DMS53 (cell line): ENCODE measurements at regions not wholly inside any gene's neighbourhood (a gene's known extent, or its start where the extent isn't known, plus 50 kb on each side); places are given as distances from the start of the nearest gene placed in this dataset.

ENCODE experiments used
- DNase-seq: peaks from one replicate; lab custom pipeline; 2025; lab: John Stamatoyannopoulos, UW

DNA sequence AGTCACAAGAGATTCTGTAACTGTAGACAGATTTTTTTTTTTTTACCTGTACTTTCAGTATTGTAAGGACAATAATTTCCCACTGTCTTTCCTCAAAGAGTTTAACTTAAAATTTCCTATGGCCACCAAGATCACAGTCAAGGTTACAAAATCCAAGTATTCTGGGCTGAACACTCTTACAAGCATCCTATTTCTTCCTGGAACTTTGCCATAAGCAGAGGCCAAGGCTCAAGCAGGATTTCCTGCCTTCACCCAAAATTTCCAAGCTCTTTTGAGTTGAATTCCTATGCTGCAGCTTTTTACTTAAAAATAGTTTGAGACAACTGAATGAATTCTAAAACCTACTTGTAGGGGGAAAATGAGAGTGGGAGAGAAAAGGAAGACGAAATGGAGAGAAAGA, 299.4 kb downstream of the ZNF516 start:
- DNase-seq: no peak

DNA sequence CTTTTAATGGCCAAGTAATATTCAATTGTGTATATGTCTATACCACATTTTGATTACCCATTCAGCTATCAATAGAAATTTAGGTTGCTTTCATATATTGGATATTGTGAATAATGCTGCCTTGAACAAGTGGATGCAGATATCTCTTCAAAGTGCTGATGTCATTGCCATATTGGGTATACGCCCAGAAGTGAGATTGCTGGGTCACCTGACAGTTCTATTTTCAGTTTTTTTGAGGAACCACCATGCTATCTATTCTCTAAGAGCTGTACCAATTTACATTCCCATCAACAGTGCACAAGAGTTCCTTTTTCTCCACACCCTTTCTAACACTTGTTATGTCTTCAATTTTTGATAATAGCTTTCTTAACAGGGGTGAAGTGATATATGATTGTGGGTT, 306.9 kb downstream of the ZNF516 start:
- DNase-seq: no peak

DNA sequence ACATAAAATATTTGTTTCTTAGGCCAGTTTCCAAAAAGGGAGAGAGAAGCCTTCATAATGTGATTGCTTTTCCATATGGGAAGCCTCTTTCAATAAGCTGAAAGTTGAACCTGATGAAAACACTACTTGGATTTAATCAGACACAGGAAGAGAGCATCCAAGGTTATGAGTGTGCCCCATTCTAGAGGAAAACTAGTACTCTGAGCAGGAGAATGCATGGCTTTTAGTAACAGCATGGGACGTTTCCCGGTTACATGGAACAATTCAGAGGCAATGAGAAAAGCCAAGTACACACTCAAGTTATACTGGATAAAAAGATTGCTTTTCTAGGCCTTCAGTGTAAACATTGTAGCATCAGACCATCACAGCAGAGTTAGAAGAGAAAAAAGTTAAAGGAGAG, 315.8 kb downstream of the ZNF516 start:
- no peak for DNase-seq

DNA sequence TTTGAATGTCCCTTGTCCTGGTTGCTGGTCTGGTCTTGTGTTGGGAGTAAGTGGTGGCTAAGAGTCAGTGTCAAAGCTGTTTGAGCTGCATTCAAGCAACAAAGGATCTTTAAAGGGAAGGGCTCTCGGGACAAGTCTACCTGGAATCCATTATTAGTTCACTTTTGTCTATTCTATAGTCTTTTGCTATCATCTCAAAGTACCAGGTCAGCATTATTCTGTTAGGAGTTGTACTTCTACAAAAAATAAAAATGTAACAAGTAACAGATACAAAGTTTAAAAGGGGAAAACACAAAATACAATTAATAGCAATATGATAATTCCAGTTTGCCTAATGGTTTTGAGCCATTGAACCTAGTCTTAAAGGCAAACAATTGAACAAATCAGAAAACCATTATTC, 317.9 kb downstream of the ZNF516 start:
- DNase-seq: no peak

DNA sequence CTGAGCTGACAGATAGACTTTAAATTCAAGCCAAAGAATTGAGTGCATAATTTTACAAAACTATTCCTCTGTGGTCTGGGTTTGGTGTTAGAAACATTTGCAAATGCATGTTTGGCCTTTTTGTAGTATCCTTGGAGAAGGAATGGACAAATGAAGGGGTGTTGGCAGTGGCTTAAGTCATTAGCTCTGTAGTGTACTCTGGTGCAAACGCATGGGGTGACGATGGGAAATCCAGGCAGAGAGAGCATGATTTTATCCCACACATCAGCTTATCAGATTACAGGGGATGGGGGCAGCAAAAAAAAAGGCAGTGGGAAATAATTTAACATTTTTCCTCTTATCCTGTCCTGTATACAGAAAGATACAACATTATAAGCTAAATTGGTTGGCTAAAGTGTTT, 320.6 kb downstream of the ZNF516 start:
- no peak for DNase-seq

DNA sequence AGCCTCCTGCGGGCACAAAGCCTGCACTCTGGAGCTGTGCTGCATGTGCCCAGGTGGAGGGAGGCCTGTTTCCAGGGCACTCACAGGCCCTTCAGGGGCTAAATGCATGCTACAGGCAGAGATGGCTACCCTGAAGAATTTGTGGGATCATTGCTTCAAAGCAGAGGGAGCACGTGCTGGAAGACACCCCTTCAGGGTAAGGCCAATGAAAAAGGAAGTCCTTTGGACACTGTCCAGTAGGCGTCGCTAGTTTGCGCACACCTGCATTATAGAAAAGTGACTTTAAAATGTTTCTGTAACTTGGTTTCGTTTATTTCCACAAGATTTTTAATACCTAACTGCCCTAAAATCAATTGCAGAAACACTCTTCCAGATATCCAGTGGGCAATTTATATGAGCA, 325.3 kb downstream of the ZNF516 start:
- DNase-seq: peak; percentile 42

DNA sequence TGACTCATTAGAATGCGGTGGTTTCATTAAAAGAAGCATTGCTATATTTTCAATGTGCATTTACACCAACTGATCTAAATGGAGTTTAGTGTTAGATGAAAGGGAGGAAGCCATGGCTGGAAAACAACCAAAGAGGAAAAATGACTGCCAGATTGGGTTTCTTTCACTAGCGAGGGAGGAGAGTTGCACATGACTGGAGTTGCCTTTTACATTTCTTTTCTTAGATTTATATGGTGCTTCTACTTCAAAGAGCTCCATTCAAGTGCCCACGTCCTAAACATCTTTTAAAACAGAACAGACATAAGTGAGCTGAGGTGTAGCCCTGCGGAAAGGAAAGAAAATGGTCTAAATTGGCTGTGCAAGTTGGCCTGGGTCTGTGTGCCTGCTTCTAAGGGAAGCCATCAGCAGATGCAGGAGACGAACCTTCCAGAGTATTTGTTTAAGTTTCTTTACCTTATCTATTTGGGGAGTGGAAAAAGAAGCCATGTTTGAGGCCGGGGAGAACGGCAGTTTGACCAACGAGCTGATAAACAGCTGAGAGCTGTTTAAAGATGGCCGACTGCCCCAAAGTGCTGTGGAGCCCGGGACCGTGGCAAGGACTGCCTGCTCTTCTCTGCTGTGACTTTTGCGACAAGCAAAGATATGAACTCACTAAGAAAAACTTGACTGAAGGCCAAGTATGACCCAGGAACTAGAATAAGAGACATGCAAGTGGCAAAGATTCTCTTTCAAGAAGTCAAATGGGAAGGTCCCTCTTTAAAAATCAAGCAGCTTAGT, 327.0 kb downstream of the ZNF516 start:
- DNase-seq: no peak

DNA sequence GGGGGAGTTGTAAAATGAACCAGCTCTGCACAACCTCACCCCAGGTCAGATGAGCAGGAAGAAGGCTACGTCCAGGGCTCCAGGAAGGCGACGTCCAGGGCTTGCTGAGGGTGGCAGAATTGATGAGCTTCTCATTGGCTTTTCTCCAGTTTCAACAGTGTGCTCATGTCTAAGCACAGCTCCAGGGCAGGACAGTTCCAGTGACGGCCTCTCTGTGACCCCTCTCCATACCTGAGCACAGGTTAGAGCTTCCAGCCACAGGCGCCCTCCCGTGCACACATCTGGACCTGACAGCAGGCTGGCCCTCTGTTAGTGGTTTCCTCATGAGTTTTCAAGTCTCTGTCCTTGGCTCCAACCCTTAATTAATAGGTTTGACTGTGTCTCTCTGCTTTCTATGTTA, 327.6 kb downstream of the ZNF516 start:
- DNase-seq: no peak

DNA sequence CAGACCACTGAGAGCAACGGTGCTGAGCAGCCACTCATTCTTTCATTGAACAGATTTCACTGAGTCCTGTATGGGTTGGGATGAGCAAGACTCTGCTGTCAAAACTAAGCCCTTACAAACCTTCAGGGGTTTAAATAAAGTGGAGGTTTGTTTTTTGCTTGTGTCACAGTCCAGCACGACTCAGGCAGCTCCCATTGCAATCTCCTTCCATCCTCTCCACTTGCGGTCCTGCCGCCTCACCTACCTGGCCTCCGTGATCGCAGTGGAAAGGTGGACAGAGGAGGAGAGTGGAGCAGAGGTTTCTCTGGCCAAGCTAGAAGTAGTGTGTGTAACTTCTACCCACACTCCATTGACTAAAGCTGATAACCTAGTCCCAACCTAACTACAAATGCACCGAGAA, 332.2 kb downstream of the ZNF516 start:
- no peak for DNase-seq

DNA sequence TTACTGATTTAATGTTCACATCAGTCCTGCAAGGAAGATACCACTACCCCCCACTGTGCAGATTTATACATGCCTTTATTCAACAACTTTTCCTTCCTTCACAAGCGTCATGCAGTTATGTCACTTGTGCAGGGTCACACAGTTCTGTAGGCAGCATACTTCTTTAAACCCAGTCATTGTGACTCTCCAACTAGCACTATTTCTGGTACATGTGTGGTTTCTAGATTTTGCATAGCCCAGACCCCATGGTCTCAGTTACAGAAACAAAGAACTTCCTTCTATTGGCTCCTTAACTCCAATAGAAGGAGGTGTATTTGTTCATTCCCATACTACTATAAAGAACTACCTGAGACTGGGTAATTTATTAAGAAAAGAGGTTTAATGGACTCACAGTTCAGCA, 333.1 kb downstream of the ZNF516 start:
- no peak for DNase-seq

DNA sequence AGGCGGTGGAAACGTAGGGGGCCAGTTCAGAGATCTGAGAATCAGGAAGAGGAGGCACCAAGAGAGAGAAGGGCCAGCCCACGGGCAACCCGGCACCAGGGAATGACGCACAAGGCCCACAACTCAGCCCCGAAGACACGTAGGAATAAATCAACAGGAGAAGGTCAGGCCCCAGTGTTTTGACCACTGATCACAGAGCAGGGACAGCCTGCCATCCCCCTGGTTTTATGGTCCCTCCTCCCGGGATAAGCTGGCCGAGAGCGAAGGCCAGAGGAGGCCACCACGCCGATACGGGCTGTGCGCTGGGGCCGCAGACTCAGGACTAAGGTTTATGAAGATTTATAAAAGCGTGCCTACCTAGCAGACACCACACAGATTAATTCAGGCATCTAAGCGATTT, 341.4 kb downstream of the ZNF516 start:
- no peak for DNase-seq

DNA sequence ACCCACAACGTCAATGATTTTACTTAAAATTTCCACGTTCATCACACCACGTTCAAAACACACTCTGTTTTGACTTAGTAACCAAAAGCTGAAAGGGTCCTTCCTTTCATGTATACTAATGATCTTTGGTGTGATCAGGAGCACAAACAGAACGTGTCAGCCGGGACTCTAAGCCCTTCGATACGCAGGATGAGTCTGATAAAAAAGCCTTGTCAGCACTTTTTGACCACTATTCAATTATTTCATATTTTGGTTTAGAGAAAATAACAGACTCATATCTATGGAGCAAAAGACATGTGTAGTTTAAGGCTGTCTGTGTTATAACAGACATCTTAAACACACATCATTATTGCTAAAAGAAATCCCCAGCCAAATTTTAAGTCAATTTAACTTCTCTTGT, 345.3 kb downstream of the ZNF516 start:
- no peak for DNase-seq

DNA sequence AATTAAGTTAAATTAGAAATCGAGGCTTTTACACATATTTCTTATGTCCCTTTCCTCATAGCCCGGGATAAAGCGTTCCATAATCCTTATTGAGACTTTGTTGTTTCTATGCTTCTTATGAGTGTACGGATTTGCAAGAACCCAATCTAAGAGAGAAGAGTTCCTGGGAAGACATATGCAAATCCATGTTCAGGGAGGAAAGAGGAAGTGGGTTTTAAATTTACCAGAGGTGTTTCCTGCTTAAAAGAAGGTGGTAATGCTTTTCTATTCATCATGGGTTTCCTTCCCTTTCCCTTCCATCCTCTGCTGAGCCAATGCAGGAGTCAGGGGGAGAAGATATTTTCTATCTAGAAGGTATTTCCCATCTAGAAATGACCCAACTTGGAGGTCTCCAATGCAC, 345.8 kb downstream of the ZNF516 start:
- DNase-seq: no peak

DNA sequence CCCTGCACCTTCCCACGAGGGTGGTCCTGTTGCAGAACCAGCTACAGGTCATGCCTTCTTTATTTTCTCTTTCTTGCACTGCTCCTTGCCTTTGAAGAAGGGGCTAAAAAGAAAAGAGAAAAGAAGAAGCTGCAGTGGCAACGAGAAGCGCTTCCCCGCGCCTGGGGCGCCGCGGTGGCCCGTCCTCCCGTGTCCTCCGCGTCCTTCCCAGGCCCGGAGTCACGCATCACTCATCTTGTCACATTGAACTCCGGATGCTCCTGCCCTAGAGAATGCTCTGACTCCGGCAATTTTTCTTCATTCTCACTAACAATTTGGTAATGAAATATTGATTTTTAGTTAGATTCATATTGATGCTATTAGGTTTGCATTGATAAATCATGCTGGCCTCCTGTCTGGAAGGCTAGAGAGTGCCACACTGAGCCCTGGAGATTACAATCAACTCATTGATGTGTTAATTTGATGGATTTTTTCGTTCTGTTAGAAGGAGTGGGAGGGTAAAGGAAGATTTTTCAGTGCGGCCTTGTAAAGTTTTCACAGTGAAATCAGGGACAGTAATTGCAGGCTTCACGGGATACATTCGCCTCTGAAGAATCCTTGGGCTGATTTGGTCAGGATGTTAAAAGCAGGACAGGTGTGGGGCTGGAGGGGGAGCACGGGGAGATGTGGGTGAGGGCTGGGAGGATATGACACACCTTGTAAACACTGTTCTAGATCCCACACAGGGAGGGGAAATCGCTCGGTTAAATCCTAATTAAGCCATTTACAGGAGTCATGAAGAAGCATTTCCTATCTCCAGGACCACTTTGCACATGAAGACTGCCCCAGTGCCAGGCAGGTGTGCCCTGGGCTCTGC, 349.3 kb downstream of the ZNF516 start:
- DNase-seq: no peak

DNA sequence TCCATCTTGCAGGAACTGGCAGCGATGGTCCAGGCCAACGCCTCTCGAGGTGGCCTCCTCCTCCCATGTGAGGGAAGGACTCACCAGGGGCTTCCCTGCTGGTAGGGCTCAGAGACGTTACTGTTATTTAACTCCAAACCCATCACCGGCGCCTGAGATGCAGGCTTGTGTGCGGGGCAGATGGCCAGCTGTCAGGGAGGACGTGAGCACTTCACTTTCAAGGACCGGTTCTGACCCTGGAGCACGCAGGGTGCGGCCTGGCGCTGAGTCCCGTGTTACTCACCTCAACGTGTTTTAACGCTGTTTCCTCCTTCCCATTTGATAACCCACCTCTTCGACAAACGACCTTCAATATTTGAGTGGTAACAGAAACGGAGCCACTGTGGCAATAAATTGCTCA, 350.2 kb downstream of the ZNF516 start:
- DNase-seq: no peak

DNA sequence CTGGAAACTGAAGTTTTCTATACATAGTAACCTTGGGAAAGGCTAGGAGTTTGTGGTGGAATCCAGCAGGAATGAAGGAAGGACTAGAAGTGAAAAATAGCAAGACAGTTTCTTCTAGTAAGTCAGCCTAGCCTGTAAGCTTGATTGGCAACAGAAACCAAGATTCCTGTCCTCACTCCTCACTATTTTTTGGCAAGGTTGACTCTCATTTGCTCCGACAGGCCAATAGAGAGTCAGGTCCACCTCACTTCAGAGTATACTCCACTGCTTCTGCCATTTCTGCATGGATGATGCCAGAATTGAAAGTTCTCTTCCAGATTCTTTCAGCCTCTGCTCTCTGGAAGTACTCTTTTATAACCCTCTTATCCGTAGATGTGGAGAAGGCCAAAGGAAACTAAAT, 352.4 kb downstream of the ZNF516 start:
- DNase-seq: no peak

DNA sequence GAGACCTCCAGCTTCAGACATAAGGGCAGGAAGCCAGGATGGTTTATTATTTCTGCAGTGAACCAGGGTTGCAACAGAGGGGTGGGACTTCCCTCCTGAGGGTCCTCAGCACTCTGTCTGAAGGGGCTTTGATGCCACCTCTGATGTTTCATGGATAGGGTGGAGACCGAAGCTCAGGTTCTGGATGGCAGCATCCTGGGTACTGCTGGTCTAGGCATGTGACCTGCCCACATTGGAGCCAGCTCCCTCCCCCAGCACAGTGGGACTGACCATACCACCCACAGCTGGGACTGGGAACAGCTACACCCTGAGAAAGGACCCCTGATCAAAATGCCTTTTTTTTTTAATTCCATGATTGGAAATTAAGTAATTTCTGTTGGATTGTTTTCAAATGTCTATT, 355.2 kb downstream of the ZNF516 start:
- DNase-seq: no peak

DNA sequence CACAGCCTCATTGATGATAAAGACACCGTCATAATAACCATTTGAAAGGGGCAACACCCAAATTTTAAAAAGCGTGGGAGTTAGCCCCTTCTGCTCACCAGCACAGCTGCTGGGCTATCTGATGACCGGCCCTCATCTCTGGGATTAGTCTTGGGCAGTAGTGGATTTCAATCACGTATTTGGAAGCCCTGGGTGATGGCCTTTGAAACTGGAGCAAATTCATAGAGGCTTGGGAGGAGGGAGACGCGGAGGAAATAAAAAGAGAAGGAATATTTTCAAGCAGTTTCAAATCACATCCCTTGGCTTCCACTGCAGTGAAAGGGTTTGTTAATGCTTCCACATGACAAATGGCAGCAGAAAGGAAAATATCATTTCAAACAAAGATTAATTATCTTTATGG, 357.8 kb downstream of the ZNF516 start:
- no peak for DNase-seq

DNA sequence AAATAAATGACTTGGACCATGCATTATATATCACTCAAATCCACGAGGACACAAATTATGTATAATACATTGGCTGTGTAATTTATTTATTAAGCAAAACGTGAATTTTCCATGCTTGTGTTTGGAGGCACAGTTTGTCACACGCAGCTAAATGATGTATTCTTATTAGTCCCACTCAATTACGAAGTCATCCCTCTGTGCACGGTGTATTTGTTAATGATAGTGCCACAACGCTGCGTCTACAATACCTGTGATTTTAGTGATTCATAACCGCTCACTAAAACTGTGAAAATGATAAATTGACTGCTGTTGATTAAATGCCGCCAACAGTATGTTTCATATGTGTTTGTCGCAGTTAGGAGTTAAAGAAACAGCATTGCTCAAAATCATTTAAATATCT, 358.3 kb downstream of the ZNF516 start:
- no peak for DNase-seq

DNA sequence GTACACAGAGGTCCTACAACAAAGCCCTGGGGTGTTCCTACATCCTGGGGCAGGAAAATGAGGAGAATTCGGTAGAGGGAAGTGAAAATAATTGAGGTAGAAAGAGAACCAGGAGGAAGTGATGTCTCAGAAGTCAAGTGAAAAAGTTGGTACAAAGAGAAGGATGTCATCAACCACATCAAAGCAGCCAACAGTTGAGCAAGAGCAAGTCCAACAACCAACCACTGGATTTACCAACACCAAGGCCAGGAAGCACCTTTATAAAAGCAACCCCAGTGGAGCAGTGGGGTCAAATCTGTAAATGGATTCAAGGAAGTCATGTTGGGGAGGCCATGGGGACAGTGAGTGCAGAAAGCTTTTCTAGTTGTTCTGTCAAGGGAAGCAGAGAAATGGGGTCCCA, 360.4 kb downstream of the ZNF516 start:
- no peak for DNase-seq

DNA sequence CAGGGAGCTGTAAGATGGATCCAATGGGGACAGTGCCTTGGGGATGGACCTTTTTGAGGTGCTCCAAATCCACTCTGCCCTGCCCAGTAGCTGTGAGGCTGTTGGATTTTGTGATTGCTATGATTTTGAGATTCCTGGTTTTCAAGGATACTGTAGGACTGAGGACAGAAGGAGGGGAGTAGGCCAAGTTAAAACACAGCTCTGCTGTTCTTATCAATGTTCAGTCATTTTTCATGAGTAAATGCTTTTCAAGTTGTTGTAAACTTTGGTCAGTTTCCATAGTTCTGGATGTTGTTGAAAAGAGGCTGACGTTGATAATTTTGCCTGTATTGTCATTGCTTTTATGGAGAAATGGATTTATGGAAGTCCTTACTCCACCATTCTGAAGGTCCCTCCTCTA, 361.2 kb downstream of the ZNF516 start:
- DNase-seq: no peak

DNA sequence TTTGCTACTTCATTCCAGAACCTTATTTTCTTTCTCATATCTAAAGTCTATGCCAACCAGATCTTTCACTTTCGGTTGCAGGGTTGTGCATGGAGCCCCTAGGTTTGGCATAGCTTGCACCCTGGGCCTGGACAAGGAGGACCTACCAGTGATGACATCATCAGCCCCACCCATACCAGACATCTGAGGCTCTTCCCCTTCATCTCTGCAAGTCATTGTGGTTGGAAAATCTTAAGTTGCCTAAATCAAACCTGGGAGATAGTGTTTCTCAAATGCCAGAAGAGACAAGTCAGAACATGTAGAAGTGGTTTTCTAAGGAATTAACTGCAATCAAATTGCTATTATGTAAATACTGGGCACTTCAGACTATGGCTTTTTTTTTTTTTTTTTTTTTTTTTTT, 363.3 kb downstream of the ZNF516 start:
- no peak for DNase-seq

DNA sequence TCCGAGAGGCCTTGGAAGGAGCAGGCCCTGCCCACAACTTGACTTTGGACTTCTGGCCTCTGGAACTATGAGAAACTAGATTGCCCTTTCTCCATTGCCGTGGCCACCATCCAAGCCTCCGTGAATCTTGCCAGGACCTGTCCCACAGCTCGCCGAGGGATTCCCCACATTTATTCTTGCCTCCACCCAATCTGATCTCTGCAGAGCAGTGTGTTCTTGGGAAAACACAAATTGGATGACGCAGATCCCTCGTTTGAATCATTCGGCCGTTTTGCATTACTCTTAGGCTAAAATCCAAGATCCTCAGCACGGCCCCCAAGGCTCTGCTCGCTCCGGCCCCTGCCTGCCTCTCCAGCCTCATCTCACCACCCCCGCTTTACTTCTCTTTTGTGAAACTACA, 364.2 kb downstream of the ZNF516 start:
- DNase-seq: no peak

DNA sequence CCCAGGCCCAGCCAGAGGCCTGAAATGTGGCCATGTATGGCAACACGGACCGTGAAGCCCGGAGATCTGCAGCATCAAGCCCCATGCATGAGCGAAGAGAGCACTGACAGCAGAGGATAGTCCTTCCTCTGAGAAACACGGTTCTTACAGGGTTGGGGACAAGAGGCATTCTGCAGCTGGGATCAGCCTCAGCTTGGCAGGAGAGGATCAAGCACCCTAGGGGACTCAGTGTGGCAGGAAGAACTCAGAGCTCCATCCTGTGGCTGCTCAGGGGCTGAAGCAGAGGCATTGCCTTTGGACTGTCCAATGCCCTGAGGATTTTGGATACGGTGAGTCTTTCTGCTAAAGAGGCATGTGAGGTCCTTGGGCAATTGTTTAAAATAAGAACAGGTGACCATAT, 368.7 kb downstream of the ZNF516 start:
- no peak for DNase-seq
